Esophagus muscularis mucosa (tissue), 4 donors: ENCODE measurements at regions not wholly inside any gene's neighbourhood (a gene's known extent, or its start where the extent isn't known, plus 50 kb on each side); places are given as distances from the start of the nearest gene placed in this dataset.

ENCODE experiments used
- DNase-seq: peaks from one replicate; pipeline ENCODE4 v3.0.0-alpha.2; 2017; ENCODE audit errors: extremely low spot score
- H3K27ac ChIP-seq, 4 donors: fragments of 200-600 bp; sonication (generic); replicated peaks in 1 of 4; 1 replicate in 3 of 4; 2 replicates in 1 of 4; pipeline ENCODE4 v1.5.1; 2016 to 2019; ENCODE audit warnings: mild to moderate bottlenecking in 1 of 4
- H3K27me3 ChIP-seq, 4 donors: fragments of 200-600 bp; sonication (generic); one replicate each; pipeline versions ENCODE4 v1.5.1 to v1.6.0; 2016 to 2019
- H3K36me3 ChIP-seq, 4 donors: fragments of 200-600 bp; sonication (generic); one replicate each; pipeline ENCODE4 v1.5.1; 2016 to 2019
- H3K4me1 ChIP-seq, 4 donors: fragments of 200-600 bp; sonication (generic); one replicate each; pipeline ENCODE4 v1.5.1; 2016 to 2019
- H3K4me3 ChIP-seq, 4 donors: fragments of 200-600 bp; sonication (generic); 1 replicate in 2 of 4; 2 replicates in 2 of 4; pipeline ENCODE4 v1.5.1; 2016 to 2019; ENCODE audit warnings: mild to moderate bottlenecking in 4 of 4, moderate library complexity in 1 of 4
- H3K9me3 ChIP-seq, 4 donors: fragments of 200-600 bp; sonication (generic); 1 replicate in 3 of 4; 2 replicates in 1 of 4; pipeline ENCODE4 v1.5.1; 2016 to 2019
- CTCF ChIP-seq, 3 experiments: fragments of 200-600 bp in 2 of 3; fragments of 450-650 bp in 1 of 3; sonication (generic) in 2 of 3; IDR thresholded peaks; one replicate each; pipeline ENCODE4 v1.5.1; 2017 to 2019; ENCODE audit warnings: antibody characterized with exemption in 3 of 3, mild to moderate bottlenecking in 2 of 3, moderate library complexity in 1 of 3
- EP300 ChIP-seq: sonication (generic); formaldehyde crosslinking; IDR thresholded peaks from one replicate; pipeline ENCODE4 v1.6.1; 2017; ENCODE audit warnings: antibody characterized with exemption
- POLR2A ChIP-seq: fragments of 450-650 bp; IDR thresholded peaks from one replicate; pipeline ENCODE4 v1.6.1; 2017; ENCODE audit warnings: antibody characterized with exemption, moderate library complexity, mild to moderate bottlenecking, low read depth
- POLR2AphosphoS5 ChIP-seq, 2 donors: sonication (generic); formaldehyde crosslinking; IDR thresholded peaks; one replicate each; pipeline ENCODE4 v1.6.1; 2017; ENCODE audit warnings: antibody characterized with exemption in 2 of 2
- WGBS: methylation state at CpG from one replicate; pipeline ENCODE4 v1.1.5; 2018; 5-methylcytosine and 5-hydroxymethylcytosine counted together
- intact Hi-C: fragments of 100-400 bp; cut with DNase I; formaldehyde crosslinking; loops from one replicate; pipeline ENCODE4 v1.15.1; 2023

GRCh38 chr14:53601409-53601808 lies 355.2 kb downstream of the BMP4 start:
- H3K9me3 ChIP-seq, result no peaks in the 10 kb centered on the region
- no peaks in the 10 kb centered on the region for H3K36me3 ChIP-seq
- WGBS, result 87% methylated on average over 1 of the region's 1 CpG
- no peak for TF ChIP-seq CTCF (IDR thresholded peaks at IDR 0.05)
- TF ChIP-seq POLR2A, result no peak
- TF ChIP-seq POLR2AphosphoS5 (IDR thresholded peaks at IDR 0.05), result no peak
- TF ChIP-seq EP300, result no peak
- H3K27ac ChIP-seq, result no peak overlapping the region
- intact Hi-C loops, result no loop called here
- no peaks in the 10 kb centered on the region for H3K4me1 ChIP-seq
- DNase-seq, result no peak
- no peaks in the 10 kb centered on the region for H3K27me3 ChIP-seq
- no peak overlapping the region for H3K4me3 ChIP-seq

GRCh38 chr14:53599221-53599945 lies 357.2 kb downstream of the BMP4 start:
- Histone ChIP-seq H3K27ac (no peak overlapping the region), H3K36me3 (no peaks in the 10 kb centered on the region), H3K4me3 (no peak overlapping the region), H3K4me1 (no peaks in the 10 kb centered on the region), H3K27me3 (no peaks in the 10 kb centered on the region), H3K9me3 (no peaks in the 10 kb centered on the region)
- TF ChIP-seq POLR2AphosphoS5 (IDR thresholded peaks at IDR 0.05) (no peak), POLR2A (no peak), CTCF (IDR thresholded peaks at IDR 0.05) (no peak), EP300 (no peak)
- WGBS, result 89% methylated on average over 6 of the region's 6 CpGs
- DNase-seq, result no peak
- intact Hi-C loops, result no loop called here

GRCh38 chr14:53596853-53597525 lies 359.6 kb downstream of the BMP4 start:
- DNase-seq, result no peak
- intact Hi-C loops, result no loop called here
- no peak overlapping the region for H3K4me3 ChIP-seq

GRCh38 chr14:53591816-53592215 lies 364.8 kb downstream of the BMP4 start:
- no peak for TF ChIP-seq CTCF (IDR thresholded peaks at IDR 0.05)
- TF ChIP-seq POLR2AphosphoS5 (IDR thresholded peaks at IDR 0.05), result no peak
- TF ChIP-seq EP300, result no peak
- no peak for TF ChIP-seq POLR2A
- no peaks in the 10 kb centered on the region for H3K9me3 ChIP-seq
- no peak for DNase-seq
- H3K27me3 ChIP-seq, result no peaks in the 10 kb centered on the region
- H3K4me3 ChIP-seq, result no peak overlapping the region
- H3K4me1 ChIP-seq, result no peaks in the 10 kb centered on the region
- no peaks in the 10 kb centered on the region for H3K36me3 ChIP-seq
- H3K27ac ChIP-seq, result no peak overlapping the region
- 83% methylated on average over 3 of the region's 3 CpGs for WGBS
- intact Hi-C loops, result no loop called here

More at GRCh38 chr14:53596853-53597525, 359.6 kb downstream of the BMP4 start:
- TF ChIP-seq EP300 (no peak), POLR2A (no peak), CTCF (IDR thresholded peaks at IDR 0.05) (no peak), POLR2AphosphoS5 (IDR thresholded peaks at IDR 0.05) (no peak)
- Histone ChIP-seq H3K27ac (no peak overlapping the region), H3K4me1 (no peaks in the 10 kb centered on the region), H3K36me3 (no peaks in the 10 kb centered on the region), H3K9me3 (no peaks in the 10 kb centered on the region), H3K27me3 (no peaks in the 10 kb centered on the region)
- 68% methylated on average over 7 of the region's 7 CpGs for WGBS
